22Rv1 (cell line): ENCODE measurements at regions not wholly inside any gene's neighbourhood (a gene's known extent, or its start where the extent isn't known, plus 50 kb on each side); places are given as distances from the start of the nearest gene placed in this dataset.
"Not testable (repeated sequence)": the region's sequence is repeated elsewhere in the genome, so short reads cannot be mapped to it uniquely, and the experiment has no call there.

ENCODE experiments used
- CTCF ChIP-seq: fragments of 450-650 bp; IDR thresholded peaks from 2 replicates; pipeline ENCODE4 v1.5.1; 2017; ENCODE audit warnings: mild to moderate bottlenecking
- ZFX ChIP-seq: fragments of 450-650 bp; IDR thresholded peaks from 2 replicates; pipeline ENCODE4 v1.6.1; 2017; ENCODE audit warnings: antibody characterized with exemption, borderline replicate concordance

GRCh38 chr20:30397111-30397510 lies 860.4 kb upstream of the DEFB115 start:
- TF ChIP-seq CTCF, ZFX: not testable (repeated sequence)
